ENCODE measurements at regions not wholly inside any gene's neighbourhood (a gene's known extent, or its start where the extent isn't known, plus 50 kb on each side); places are given as distances from the start of the nearest gene placed in this dataset.

GRCh38 chr13:111415246-111415645 lies 94.8 kb downstream of the TEX29 start:
- H3K27me3 ChIP-seq: peaks cover 0 to 64% (median 0%) of the 10 kb centered on the region in 4 donors
- no peak for DNase-seq (ENCODE audit: extremely low spot score)
- H3K36me3 ChIP-seq: no peaks in the 10 kb centered on the region
- H3K9me3 ChIP-seq: no peaks in the 10 kb centered on the region
- H3K4me1 ChIP-seq: peaks cover 0 to 4% (median 0%) of the 10 kb centered on the region in 4 donors
- 73% methylated on average over 8 of the region's 8 CpGs for WGBS
- no peak overlapping the region for H3K27ac ChIP-seq (replicated peaks in 1 of 4)
- no peak for TF ChIP-seq EP300 (IDR thresholded peaks at IDR 0.05)
- no peak for TF ChIP-seq POLR2A (IDR thresholded peaks at IDR 0.05; ENCODE audit: low read depth)
- no peak for TF ChIP-seq POLR2AphosphoS5 (IDR thresholded peaks at IDR 0.05)
- TF ChIP-seq, protein P1, sequence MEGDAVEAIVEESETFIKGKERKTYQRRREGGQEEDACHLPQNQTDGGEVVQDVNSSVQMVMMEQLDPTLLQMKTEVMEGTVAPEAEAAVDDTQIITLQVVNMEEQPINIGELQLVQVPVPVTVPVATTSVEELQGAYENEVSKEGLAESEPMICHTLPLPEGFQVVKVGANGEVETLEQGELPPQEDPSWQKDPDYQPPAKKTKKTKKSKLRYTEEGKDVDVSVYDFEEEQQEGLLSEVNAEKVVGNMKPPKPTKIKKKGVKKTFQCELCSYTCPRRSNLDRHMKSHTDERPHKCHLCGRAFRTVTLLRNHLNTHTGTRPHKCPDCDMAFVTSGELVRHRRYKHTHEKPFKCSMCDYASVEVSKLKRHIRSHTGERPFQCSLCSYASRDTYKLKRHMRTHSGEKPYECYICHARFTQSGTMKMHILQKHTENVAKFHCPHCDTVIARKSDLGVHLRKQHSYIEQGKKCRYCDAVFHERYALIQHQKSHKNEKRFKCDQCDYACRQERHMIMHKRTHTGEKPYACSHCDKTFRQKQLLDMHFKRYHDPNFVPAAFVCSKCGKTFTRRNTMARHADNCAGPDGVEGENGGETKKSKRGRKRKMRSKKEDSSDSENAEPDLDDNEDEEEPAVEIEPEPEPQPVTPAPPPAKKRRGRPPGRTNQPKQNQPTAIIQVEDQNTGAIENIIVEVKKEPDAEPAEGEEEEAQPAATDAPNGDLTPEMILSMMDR (IDR thresholded peaks at IDR 0.05): no peak
- intact Hi-C loops (cut with DNase I): no loop called here
- H3K4me3 ChIP-seq: no peak overlapping the region

GRCh38 chr13:111415765-111416164 lies 95.3 kb downstream of the TEX29 start:
- Histone ChIP-seq H3K27ac (replicated peaks in 1 of 4) (no peak overlapping the region), H3K4me3 (no peak overlapping the region), H3K27me3 (peaks cover 0 to 59% (median 0%) of the 10 kb centered on the region in 4 donors), H3K4me1 (peaks cover 0 to 4% (median 0%) of the 10 kb centered on the region in 4 donors), H3K36me3 (no peaks in the 10 kb centered on the region), H3K9me3 (no peaks in the 10 kb centered on the region)
- TF ChIP-seq POLR2A (IDR thresholded peaks at IDR 0.05; ENCODE audit: low read depth): no peak
- no peak for TF ChIP-seq EP300 (IDR thresholded peaks at IDR 0.05)
- 98% methylated on average over 1 of the region's 1 CpG for WGBS
- intact Hi-C loops (cut with DNase I): no loop called here
- no peak for DNase-seq (ENCODE audit: extremely low spot score)

DNA sequence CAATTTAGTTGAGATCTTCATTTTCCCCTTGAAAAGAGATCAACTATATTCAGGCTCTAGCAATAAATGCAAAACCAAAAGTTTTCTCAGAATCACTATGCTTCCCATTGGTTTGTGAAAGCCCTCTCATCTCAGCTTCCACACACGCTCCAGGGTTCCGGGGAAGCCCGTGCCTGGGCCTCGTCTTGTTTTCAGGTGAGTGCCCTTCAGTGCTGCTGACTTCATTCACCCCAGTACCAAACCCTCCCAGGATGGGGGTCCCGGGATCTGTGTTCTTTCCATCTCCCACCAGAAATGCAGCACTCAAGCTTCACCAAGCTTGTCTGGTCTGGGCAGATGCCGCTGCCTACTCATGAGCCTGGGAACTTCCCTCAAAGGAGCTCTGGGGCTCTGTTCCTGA lies 97.7 kb downstream of the TEX29 start:
- intact Hi-C loops (cut with DNase I): no loop called here
- Histone ChIP-seq H3K27me3 (peaks cover 0 to 39% (median 0%) of the 10 kb centered on the region in 4 donors), H3K9me3 (no peaks in the 10 kb centered on the region), H3K27ac (replicated peaks in 1 of 4) (no peak overlapping the region), H3K36me3 (no peaks in the 10 kb centered on the region), H3K4me3 (no peak overlapping the region), H3K4me1 (no peaks in the 10 kb centered on the region)
- TF ChIP-seq POLR2A (IDR thresholded peaks at IDR 0.05; ENCODE audit: low read depth) (no peak), POLR2AphosphoS5 (IDR thresholded peaks at IDR 0.05) (no peak), EP300 (IDR thresholded peaks at IDR 0.05) (no peak)
- TF ChIP-seq, protein P1 (IDR thresholded peaks at IDR 0.05): no peak
- 86% methylated on average over 6 of the region's 6 CpGs for WGBS
- DNase-seq (ENCODE audit: extremely low spot score): no peak

GRCh38 chr13:111420113-111420876 lies 99.9 kb downstream of the TEX29 start:
- H3K4me1 ChIP-seq: no peaks in the 10 kb centered on the region
- no peak for DNase-seq (ENCODE audit: extremely low spot score)
- no peaks in the 10 kb centered on the region for H3K9me3 ChIP-seq
- TF ChIP-seq POLR2AphosphoS5 (IDR thresholded peaks at IDR 0.05) (no peak), POLR2A (IDR thresholded peaks at IDR 0.05; ENCODE audit: low read depth) (no peak), EP300 (IDR thresholded peaks at IDR 0.05) (no peak)
- TF ChIP-seq, protein P1 (IDR thresholded peaks at IDR 0.05): no peak
- intact Hi-C loops (cut with DNase I): no loop called here
- no peak overlapping the region for H3K4me3 ChIP-seq
- H3K27ac ChIP-seq (replicated peaks in 1 of 4): no peak overlapping the region
- no peaks in the 10 kb centered on the region for H3K36me3 ChIP-seq
- whole genome bisulfite sequencing: 91% methylated on average over 17 of the region's 20 CpGs
- H3K27me3 ChIP-seq: peaks cover 0 to 24% (median 0%) of the 10 kb centered on the region in 4 donors

- intact Hi-C loops (cut with DNase I): no loop called here
- Histone ChIP-seq H3K9me3 (no peaks in the 10 kb centered on the region), H3K4me1 (no peaks in the 10 kb centered on the region), H3K4me3 (no peak overlapping the region), H3K27me3 (peaks cover 0 to 34% (median 0%) of the 10 kb centered on the region in 4 donors), H3K36me3 (no peaks in the 10 kb centered on the region), H3K27ac (replicated peaks in 1 of 4) (no peak overlapping the region)
- no peak for TF ChIP-seq POLR2AphosphoS5 (IDR thresholded peaks at IDR 0.05)
- TF ChIP-seq EP300 (IDR thresholded peaks at IDR 0.05): no peak
- TF ChIP-seq, protein P1 (IDR thresholded peaks at IDR 0.05): no peak
- TF ChIP-seq POLR2A (IDR thresholded peaks at IDR 0.05; ENCODE audit: low read depth): no peak
- WGBS: 85% methylated on average over 11 of the region's 11 CpGs
- no peak for DNase-seq (ENCODE audit: extremely low spot score)
These were observed 100.8 kb downstream of the TEX29 start for GRCh38 chr13:111421216-111421615.

All from esophagus muscularis mucosa (tissue), 4 donors.